HG02763 (cell line): ENCODE measurements at regions not wholly inside any gene's neighbourhood (a gene's known extent, or its start where the extent isn't known, plus 50 kb on each side); places are given as distances from the start of the nearest gene placed in this dataset.
"Not testable (repeated sequence)": the region's sequence is repeated elsewhere in the genome, so short reads cannot be mapped to it uniquely, and the experiment has no call there.

Source experiments
- ATAC-seq: cut with Tn5 transposase; IDR thresholded peaks from one replicate; pipeline ENCODE4 v1.9.1; 2021; ENCODE audit warnings: mild to moderate bottlenecking, moderate library complexity; ENCODE audit not compliant: unreplicated experiment

DNA sequence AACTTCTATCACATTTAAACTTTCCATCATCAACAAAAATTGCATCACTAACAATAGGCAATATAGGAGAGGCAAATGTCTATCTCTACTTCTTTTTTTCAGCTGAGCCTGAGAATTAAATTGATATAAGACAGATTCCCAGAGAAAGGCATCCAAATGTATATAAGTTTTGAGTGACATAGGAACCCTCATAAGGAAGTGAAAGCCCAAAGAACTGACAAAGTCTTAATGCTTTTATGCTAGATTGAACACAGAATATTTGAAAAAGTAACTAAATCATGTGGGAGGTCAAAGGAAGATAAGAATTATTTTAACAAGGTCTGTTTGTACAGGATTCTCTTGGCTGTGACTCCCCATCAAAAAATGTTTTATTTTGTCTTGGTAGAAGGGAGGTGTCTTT is 714.9 kb downstream of the GRXCR1 start:
- no peak for ATAC-seq

DNA sequence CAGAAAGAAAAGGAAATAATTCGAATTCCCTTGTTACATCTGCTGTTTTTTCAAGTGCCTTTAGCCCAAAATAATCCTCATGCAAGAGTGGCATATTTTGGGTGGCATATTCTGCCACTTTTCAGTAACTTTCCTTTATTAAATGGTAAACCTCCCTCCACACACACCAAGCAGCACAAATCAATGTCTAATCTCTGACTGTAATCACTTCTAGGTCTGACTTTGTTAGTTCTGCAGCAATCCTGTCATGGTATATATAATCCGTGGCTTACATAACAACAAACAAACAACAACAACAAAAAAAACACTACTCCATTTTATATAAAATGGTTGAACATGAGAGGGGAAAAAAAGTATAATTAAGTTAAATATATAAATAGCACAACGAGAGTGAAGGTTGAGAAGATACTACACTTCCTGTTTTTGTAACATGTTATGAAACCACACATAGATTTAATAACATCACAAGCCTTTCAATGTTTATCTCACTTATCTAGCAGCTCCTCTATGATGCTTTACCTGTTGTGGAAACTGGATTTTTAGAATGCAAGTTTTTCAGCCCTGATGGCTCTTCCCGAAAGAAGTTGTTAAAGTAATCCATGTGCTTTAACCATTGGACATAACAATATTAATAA is 715.4 kb downstream of the GRXCR1 start:
- no peak for ATAC-seq

DNA sequence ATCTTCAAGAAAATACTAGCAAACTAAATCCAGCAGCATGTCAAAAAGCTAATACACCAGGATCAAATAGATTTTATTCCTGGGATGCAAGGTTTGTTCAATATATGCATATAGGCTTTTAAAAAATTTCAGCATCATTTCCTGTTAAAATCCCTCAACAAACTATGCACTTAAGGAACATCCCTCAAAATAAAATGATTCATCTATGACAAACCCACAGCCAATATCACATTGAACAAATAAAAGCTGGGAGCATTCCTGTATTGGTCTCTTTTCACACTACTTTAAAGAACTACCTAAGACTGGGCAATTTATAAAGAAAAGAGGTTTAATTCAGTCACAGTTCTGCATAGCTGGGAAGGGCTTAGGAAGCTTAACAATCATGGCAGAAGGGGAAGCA is 726.7 kb downstream of the GRXCR1 start:
- ATAC-seq: no peak

DNA sequence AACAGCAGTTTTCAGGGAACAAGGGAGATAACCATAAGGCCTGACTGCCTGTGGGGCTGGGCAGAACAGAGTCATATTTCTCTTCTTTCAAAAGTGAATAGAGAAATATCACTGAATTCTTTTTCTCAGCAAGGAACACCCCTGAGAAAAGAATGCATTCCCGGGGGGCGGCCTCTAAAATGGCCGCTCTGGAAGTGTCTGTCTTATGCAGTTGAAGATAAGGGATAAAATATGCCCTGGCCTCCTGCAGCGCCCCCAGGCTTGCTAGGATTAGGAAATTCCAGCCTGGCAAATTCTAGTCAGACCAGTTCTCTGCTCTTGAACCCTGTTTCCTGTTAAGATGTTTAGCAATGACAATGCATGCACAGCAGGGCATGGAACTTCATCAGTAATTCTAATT is 745.4 kb downstream of the GRXCR1 start:
- not testable (repeated sequence) for ATAC-seq

DNA sequence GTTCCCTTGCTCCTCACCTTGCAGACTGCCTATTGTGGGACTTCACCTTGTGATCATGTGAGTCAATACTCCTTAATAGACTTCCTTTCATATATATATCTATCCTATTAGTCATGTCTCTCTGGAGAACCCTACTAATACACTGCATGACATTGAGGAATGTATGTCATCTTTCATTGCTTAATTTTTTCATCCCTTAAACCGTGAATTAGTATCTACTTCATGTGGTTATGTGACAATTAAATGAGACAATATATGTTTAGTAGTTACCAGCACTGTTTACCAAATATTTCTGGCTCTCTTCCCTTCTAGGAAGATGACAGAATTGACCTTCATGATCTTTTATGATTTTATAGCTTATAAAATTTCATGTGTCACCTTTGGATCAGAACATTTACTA is 759.5 kb downstream of the GRXCR1 start:
- no peak for ATAC-seq

DNA sequence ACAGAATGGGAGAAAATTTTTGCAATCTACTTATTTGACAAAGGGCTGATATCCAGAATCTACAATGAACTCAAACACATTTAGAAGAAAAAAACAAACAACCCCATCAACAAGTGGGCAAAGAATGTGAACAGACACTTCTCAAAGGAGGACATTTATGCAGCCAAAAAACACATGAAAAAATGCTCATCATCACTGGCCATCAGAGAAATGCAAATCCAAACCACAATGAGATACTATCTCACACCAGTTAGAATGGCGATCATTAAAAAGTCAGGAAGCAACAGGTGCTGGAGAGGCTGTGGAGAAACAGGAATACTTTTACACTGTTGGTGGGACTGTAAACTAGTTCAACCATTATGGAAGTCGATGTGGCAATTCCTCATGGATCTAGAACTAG is 767.0 kb downstream of the GRXCR1 start:
- ATAC-seq: not testable (repeated sequence)

DNA sequence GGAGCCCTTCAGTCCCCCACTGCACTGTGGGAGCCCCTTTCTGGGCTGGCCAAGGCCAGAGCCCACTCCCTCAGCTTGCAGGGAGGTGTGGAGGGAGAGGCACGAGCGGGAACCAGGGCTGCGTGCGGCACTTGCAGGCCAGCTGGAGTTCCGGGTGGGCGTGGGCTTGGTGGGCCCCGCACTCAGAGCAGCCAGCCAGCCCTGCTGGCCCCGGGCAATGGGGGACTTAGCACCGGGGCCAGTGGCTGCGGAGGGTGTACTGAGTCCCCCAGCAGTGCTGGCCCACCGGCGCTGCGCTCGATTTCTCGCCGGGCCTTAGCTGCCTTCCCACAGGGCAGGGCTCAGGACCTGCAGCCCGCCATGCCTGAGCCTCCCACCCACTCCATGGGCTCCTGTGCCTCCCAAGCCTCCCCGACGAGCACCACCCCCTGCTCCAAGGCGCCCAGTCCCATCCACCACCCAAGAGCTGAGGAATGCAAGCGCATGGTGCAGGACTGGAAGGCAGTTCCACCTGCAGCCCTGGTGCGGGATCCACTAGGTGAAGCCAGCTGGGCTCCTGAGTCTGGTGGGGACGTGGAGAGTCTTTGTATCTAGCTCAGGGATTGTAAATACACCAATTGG is 776.2 kb downstream of the KCTD8 start:
- ATAC-seq: not testable (repeated sequence)

DNA sequence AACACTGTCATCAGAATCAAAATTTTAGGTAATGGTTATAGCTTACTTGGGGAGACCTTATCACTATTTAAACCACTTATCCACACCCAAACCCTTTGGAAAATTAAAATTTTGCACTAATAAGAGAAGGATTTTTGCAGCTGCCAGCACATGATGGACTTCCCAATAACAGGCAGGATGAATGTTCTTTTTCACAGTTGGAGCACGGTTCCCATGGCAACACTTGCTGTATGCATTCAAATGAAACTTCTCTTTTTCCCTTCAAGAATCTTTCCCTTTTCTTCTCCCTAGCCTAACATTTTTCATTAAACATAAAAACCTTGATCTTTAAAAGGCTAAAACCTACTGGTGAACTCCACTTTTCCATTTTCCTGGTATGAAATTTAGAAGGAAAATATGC is 768.2 kb downstream of the KCTD8 start:
- ATAC-seq: no peak

DNA sequence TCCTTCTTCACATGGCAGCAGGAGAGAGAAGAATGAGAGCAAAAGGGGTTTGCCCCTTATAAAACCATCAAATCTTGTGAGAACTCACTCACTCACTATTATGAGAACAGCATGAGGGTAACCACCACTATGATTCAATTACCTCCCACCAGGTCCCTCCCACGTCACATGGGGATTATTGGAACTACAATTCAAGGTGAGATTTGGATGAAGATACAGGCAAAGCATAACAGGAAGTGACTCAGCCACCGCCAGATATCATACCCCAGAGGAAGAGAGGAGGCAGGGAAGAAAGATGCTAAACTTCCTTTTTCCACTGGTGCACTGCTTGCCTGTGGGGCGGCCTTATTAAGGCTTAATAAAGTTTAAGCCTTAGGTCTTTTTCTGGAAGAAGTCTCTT is 766.1 kb downstream of the KCTD8 start:
- no peak for ATAC-seq

DNA sequence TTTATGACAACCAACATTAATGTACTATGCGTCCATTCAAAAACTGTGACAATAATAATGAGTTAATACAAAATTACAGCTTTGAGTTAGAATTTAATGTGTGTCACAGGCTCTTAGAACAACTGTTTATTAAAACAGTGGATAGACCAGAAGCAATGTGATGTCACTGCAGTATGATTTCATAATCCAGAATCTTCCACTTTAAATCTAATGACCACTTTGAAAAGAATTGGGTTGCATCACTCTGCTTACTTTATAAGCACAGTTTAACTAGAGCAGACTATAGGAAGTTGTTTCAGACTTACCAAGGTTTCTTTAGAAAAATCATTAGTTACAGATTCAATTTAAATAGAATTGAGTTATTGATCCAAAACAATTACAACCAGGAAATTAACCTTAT is 758.5 kb downstream of the KCTD8 start:
- no peak for ATAC-seq

DNA sequence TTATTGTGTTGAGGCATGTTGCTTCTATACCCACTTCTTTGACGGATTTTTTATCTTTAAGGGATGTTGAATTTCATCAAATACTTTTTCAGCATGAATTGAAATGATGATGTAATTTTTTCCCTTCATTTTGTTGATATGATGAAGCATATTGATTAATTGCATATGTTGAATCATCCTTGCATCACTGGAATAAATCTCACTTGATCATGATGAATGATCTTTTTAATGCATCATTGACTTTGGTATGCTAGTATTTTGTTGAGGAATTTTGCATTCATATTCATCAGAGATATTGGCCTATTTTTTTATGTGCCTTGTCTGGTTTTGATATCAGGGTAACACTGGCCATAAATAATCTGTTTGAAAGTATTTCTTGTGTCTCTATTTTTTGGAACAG is 754.7 kb downstream of the KCTD8 start:
- no peak for ATAC-seq

DNA sequence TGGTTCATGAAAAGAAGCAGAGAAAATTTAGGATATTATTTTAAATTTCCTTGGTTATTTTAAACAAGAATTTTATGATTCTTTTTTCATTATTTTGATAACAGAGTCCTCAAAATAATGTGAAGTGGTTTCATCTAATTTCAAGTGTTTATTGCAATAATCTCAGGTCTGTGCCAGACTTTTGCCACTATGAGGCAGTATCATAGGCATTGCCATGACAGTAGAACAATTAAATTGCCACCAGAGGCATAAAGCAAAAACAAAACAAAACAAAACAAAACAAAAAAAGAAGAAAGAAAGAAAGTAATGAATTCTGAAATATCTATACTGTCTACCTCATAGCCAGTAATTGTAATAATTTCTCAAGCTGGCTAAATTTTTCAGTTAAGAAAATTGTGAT is 739.2 kb downstream of the KCTD8 start:
- ATAC-seq: no peak

DNA sequence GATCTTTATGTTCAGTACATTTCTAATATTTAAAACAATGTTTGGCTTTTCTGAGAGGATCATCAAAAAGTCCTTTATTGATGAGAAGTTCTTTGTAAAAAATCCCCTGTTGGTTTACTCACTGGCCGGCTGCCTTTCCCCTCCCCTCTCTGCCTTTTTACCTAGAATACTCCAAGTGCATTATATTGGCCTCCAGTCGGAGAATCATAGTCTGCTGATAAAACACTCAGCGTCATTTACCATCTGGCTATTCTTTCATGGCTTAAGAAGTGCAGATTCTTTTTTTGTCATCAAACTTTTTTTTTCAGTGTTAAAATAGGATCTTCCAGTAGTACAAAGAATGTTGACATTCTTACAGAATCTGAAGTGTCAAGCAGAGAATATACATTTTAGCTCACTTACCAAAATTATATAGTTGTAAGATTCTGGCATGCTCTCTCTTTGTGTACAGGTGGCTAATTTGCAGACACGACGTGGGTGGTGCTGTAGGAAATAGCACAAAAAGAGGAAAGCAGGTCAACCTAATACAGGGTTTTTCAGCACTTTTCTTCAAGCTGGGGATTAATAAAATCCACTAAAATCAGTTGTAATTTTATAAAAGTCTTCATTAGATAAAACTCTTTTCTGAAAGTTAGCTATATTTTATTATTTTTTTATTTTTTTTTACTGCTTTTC is 731.8 kb downstream of the KCTD8 start:
- ATAC-seq: no peak

DNA sequence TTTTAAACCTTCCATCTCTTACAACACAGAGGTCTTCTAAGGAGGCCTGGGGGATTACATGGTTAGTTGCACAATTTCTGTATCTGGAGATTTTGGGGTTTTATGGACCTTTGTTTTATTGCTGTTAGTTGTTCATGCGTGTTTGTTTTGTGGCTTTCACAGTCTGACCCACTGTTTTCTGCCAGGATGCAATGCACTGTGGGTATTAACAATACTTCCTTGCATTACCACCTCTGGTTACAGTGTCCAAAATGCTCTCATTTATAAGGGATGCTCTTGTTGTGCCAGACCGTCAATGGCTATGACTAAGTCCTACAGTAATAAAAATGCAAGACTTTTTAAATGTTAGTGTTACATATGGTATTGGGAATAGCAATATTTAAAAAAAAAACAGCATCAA is 730.2 kb downstream of the KCTD8 start:
- ATAC-seq: no peak

DNA sequence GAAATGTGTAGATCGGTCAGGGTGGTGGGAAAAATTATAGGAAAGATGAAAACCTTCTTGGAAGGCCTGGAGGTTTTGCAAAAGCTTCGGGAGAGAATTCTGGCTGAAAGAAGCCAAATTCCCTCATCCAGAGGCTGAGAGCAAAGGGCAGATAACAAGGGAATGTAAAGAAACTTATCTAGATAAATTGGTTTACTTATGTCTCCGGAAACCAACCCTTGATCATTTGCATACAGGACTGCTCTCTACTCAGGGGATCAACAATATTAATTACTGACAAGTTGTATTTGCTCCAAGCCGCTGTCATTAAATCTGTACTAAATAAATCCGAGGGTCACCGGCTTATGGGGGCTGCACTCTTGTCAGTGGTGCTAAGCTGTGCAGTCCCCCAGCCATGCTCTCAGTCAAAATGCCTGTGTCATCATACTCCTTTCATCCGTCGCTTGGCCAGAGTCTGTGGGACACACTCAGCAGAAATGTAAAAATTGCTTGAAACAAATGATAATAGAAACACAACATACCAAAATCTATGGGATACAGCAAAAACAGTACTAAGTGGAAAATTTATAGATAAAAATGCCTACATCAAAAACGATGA is 715.7 kb downstream of the KCTD8 start:
- ATAC-seq: no peak

DNA sequence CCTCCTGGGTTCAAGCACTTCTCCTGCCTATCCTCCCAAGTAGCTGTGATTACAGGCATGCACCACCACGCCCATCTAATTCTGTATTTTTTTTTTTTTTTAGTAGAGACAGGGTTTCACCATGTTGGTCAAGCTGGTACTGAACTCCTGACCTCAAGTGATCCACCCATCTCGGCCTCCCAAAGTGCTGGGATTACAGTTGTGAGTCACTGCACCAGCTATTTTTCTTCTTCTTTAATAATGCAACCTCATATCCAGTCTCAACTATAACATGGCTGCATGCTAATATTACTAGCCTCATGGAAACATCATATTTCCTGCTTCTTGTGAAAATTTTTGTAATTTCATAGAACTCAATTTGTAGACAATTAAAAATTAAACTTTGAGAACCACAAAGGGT is 706.5 kb downstream of the KCTD8 start:
- ATAC-seq: no peak

DNA sequence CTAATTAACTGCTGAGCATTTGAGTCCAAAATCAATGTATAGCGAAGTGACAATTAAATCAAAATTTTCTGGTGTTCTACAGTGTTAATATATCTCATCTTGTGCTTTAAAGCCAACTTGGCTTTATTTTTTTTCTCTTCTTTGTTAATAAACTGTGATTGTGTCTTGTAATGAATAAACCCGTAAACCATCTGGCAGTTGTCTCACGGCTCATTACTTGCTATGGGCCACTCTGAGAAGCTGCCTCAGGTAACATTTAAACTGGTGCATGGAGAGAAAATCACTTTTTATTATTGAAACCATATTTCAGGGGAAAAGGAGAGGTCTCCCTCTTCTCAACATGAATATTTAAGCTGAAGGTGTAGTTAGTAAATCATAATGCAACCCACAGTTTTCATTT is 694.0 kb downstream of the KCTD8 start:
- ATAC-seq: no peak

DNA sequence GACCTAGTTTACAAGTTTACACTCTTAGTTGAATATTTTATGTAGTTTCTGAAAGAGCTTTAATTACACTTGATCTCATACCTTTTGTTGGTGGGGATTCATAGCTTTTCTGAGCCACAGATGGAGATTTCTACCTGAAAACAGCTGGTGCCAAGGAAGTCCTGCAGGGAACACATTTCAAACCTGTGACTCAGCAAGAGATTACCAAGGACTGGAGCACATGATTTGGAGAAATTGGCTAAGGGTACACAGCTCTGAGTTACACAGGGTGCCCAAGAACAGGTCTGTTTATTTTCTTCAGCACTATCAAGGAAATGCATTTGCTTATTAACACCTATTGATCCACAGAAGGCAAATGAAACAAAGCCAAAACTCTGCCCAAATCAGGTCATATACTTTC is 691.5 kb downstream of the KCTD8 start:
- ATAC-seq: no peak

DNA sequence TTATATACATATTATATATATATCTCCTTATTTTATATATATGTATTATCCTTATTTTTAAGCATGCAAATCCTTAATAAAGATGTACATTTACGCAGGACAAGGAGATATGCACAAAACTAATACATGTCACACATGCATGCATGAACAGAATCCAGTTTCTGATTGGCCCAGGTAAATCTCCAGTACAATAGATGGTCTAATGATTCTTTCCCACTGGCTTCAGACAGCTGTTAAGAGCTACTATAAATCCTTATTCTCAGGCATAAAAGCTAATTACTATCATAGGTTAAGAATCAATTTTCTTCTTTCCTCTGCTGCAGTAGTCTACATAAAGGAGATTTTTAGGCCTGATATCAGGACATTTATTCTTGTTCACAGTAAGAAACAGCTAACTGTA is 689.8 kb downstream of the KCTD8 start:
- ATAC-seq: no peak

DNA sequence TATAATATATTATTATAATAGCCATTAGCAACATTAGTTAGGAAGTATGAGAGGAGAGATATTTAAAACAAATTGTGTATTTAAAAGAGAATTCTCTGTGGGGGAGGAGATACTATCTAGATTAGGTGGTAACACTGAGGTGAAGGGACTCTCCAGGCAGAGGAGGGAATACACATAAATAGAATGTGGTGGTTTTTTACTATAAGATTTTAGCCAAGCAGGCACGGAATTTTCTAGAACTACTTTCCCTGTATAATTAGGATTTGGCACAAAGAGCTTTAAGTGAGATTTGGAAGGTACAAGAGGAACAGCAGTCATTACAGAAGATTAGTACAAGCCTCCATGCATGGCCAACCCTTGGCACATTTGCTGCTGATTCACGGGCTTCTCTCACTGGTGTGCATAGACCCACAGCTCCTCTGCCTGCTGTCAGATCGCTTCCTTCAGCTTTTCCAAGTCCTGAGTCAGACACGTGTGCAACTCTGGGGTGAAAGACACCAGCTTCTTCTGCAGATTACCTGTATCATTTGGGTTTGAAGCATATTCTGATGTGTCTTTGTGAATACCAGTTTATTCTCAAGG is 685.5 kb downstream of the KCTD8 start:
- ATAC-seq: peak; percentile 62

DNA sequence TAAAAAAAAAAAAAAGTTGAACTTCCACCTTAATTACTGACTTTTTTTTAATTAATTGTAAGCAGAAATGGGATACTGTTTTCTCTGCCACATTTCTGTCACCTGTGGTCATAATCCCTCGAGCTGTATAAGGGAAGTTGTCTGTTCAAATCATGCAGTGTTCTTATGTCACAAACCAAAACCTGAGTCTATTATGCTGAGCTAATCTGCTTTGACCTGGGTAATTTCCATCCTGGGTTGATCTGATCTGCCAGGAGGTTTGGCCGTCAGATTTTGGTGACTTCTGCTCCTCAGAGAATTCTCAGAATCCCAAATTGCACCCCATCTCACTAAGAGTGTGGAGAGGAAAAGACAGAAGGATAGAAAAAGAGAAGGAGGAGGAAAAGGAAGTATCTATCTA is 683.1 kb downstream of the KCTD8 start:
- no peak for ATAC-seq

DNA sequence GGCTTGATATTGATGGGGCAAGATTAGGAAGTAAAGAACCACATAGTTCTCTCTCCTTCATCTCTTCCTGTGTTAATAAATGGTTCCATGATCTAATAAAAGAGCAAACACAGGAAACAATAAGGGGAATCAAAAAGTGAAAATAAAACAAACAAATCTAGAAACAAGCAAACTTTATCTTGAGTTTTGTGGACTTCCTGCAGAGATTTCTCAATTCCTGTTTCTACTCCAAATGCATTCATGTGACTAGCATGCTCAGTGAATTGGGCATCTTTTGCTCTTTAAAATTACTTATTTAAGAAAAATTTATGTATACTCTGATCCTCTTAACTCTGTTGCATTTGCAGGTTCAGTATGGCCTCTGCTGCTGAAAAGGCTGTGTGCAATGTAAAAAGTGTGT is 682.0 kb downstream of the KCTD8 start:
- ATAC-seq: peak; percentile 44
